GM19238 (cell line): ENCODE measurements at regions not wholly inside any gene's neighbourhood (a gene's known extent, or its start where the extent isn't known, plus 50 kb on each side); places are given as distances from the start of the nearest gene placed in this dataset.
"Not testable (repeated sequence)": the region's sequence is repeated elsewhere in the genome, so short reads cannot be mapped to it uniquely, and the experiment has no call there.

Source experiments
- DNase-seq: peaks from one replicate; pipeline ENCODE4 v3.0.0; 2011; ENCODE audit warnings: low spot score; ENCODE audit not compliant: insufficient read length

GRCh38 chr10:107557916-107558315 lies 393.4 kb upstream of the SORCS1 start:
- no peak for DNase-seq

DNA sequence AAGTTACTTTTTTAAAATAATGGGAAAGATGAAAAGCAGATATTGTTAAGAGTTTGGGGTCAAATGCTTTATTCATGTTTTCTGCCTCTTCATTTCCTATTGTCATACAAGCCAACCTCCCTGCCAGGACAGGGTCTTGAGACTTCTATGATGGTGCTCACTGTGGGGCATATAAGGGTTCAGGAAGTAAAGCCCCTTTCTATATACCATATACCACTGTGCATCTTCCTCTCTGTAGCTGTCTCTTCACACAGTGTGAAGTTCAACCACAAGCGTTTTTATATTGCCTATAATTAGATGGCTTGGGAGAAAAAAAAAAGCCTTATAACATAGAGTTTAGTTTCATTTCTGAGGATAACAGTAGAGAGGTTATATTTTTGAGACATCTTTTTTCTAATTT lies 389.8 kb upstream of the SORCS1 start:
- no peak for DNase-seq

DNA sequence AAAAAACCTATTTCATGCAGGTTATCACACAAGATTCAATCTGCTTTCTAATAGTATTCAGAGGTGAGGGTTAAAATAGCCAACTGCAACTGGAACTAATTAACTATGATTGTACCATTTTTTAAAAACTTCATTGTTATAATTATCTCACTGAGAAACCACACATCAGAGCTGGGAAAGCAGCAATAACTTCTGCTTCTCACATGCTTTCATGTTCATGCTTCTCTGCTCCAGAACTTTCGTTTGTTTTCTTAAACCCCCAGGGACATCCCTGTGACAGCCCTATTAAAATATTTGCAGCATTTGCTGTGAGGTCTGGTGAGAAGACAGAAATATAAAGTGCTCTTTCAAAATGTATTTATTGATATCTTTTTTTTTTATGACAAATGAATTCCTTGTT lies 389.0 kb upstream of the SORCS1 start:
- no peak for DNase-seq

DNA sequence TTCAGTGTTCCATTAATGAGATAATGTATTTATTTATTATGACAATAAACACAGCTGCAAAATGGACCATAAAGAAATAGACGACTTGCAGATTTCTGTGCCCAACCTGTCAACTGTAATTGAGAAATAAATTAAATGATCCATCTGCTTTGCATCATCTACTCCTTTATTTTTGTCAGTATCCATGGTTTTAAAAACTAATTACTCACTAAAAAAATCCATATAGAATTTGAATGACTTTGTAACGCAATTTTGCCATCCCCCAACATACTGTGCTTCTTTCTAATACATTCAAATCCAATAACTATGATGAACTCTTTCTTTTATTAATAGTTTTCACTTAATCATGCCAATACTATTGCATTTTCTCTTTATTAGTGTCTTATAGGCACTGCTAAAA lies 388.5 kb upstream of the SORCS1 start:
- DNase-seq, result no peak

DNA sequence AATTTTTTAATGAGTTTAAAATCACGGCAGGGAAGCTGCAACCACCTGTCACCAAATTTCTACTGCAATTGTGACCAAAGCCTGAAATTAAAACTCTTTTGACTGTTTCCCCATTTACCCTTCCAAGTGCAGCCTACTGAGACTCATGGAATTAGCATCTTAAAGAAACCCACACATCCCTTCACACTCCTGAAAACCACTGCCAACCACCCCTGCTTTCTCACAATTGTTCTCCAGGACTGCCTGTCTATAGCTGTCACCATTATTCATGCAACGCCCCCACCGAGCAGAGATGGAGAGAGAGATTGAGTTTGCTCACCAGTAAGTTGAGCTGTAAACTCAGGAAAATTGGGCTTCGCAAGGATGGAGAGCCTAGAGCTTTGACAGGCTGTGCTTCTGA lies 383.8 kb upstream of the SORCS1 start:
- DNase-seq, result no peak

- no peak for DNase-seq
Measured at GRCh38 chr10:107546986-107547385, 382.5 kb upstream of the SORCS1 start.

DNA sequence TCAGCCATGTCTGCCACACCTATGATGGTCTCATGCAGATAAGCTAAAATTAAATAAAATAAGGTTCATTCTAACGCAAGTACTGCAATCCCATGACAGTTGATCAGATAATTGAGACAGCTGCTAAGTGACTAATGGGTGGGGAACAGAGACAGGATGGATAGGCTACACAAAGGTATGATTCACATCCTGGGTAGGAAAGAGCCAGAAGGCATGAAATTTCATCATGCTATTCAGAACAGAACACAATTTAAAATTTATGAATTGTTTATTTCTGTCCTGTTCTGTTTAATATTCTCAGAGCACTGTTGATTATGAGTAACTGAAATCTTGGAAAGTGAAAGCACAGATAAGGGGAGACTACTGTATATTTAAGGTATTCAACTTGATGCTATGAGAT lies 381.8 kb upstream of the SORCS1 start:
- DNase-seq, result no peak

GRCh38 chr10:107545717-107546116 lies 381.2 kb upstream of the SORCS1 start:
- DNase-seq, result no peak

DNA sequence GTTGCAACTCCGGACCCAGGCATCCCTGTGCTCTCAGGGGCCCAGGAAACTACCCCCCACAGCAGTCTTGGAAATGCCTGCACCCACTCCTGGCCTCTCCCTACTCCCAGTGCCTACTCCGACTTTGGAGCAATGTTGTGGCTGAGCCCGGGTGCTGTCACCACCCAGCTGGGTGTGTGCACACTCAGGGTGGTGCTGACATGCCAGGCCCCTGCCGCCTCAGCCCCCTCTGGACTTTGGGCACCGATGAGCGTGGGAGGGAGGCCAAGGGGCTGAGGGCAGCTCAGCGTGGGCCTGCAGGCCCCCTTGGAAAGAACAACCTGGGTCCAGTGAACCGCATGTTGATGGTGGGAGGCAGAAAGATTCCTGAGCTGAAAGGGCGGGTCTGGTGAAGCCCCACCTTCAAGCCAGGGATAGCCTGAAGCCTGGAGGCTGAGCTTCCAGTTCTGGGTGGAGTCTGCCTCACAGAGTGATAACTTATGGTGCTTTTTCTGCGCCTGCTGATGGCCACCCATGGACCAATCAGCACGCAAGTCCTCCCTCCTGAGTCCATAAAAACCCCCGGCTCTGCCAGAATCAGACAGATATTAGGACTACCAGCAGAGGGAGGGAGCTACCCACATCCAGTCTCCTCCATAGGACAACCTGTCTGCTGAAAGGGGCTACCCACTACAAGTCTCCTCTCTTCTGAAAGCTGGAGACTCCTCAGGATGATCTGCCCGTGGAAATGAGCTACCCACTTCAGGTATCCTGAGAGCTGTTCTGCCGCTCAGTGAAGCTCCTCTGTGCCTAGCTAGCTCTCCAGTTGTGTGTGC lies 380.4 kb upstream of the SORCS1 start:
- DNase-seq, result no peak

DNA sequence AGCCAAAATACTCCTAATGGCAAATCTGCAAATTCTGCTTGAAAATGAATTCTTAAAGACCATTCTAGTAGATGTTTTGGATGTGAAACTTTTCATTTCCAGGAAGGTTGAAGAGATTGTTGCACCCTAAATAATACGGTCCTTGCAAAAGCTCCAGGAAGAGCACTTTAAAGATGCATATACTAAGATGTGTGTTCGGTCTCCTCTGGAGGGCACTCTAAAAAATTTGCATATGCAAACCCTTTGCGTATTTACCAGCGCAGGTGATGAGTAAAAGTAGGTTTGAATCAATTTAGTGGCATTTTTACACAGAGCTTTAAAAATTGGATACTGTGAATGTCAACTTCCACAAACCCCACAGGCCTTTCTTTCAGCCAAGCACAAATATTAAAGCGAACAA lies 378.1 kb upstream of the SORCS1 start:
- DNase-seq, result no peak

- DNase-seq, result no peak
Measured at GRCh38 chr10:107542016-107542415, 377.5 kb upstream of the SORCS1 start.

DNA sequence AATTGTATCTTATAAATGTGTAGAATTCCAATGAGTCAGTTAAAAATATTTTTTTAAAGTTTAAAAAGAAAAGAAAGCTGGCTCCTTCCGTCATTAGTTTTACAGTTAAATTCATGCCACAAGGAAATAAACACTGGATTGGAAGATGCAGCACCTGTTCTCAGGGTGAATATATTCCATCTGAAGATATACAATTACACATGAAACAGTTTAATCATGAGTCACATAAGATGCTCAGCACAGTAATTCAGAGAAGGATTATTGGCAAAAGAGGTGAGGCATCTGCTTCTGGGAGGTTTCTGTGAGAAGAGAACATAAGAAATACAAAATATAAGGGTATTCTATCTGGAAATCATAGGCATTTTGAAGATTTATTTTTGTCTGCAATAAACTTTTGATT lies 376.5 kb upstream of the SORCS1 start:
- DNase-seq, result no peak

DNA sequence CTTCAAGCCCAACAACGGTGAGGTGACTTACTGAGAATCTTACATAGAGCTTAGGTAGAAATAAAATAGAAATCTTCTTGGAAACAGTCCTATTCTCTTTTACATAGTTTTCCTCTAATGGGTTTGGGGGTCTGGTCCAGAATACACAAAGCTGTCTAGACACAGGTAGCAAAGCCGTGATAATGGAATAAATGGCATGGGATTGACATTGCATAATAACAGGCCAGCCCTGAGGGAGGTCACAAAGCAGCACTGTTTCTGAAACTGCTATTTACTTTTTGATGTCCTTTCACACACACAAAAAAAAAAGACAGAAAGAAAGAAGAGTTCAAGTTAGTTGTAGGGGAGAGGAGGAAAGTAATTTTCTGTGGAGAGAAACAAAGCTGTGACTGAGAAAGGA lies 364.8 kb upstream of the SORCS1 start:
- DNase-seq, result no peak

GRCh38 chr10:107520348-107520747 lies 355.8 kb upstream of the SORCS1 start:
- no peak for DNase-seq

- no peak for DNase-seq
Measured at GRCh38 chr10:107517811-107518210, 353.3 kb upstream of the SORCS1 start.

DNA sequence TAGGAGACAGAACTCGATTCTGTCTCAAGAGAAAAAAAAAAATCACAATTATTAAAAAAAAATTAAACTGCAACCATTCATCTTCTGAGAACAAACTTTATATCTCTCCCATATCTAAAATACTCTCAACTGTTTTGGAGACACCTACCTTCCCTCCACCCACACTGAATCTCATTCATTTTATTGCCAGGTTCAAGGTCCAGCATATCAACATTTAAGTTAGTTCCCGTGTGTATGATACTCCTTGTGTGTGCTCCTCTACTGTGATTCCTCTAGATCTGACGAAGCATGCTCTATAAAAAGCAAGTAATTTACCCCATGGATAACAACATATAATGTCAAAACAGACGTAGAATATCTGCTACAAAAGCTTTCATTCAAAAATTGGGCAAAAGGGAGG lies 351.8 kb upstream of the SORCS1 start:
- no peak for DNase-seq

DNA sequence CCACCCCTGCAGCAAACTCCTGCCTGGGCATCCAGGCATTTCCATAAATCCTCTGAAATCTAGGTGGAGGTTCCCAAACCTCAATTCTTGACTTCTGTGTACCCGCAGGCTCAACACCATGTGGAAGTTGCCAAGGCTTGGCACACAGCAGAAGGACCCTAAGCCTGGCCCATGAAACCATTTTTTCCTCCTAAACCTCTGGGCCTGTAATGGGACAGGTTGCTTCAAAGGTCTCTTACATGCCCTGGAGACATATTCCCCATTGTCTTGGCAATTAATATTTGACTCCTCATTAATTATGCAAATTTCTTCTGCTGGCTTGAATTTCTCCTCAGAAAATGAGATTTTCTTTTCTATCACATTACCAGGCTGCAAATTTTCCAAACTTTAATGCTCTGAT lies 339.5 kb upstream of the SORCS1 start:
- not testable (repeated sequence) for DNase-seq

DNA sequence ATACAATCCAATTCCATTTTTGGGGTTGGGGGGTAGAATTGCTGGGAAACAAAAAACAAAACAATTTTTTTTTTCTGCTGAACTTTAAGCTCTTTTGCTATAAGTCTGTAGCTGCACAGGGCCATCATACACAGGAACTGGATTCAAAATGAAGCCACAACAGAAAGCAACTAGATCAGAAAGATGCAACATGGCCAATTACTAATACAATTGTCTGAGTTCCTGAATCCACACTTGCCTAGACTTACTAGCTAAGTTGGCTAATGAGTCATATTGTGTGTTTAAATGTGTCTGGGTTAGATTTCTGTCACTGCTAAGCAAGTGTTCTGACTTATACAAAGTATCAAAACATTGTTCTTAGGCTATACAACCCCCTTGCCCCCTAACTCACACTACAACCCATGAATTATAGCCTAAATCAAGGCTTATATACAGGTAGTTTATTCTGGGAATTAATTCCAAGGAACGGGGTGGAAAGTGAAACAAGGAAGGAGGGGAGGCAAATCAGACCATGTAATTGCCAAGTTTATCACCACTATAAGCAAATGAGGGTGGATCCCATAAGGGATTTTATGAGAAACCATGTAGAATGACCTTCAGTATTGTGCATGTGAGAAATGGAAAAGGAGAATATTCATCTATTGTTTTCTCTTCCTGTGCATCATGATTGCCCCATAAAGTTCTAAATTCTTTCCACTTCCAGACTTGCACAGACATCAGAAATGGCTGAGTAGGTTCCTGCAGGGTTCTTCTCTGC lies 337.9 kb upstream of the SORCS1 start:
- no peak for DNase-seq

DNA sequence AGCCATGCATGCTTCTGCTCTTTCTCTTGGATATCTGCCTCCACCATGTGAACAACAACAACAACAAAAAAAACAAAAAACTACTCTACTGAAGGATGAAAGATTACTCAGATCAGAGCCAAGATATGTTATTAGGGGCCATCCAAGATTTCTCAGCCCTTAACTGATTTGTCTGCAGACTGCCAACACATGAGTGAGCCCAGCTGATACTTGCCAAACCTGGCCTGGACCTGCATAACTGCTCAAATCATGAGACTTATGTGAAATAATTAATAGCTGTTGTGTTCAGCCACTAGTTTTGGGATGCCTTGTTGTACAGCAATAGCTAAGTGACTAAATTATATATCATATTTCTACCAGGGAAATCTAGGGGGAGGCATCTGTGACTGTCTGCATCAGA lies 334.5 kb upstream of the SORCS1 start:
- no peak for DNase-seq

DNA sequence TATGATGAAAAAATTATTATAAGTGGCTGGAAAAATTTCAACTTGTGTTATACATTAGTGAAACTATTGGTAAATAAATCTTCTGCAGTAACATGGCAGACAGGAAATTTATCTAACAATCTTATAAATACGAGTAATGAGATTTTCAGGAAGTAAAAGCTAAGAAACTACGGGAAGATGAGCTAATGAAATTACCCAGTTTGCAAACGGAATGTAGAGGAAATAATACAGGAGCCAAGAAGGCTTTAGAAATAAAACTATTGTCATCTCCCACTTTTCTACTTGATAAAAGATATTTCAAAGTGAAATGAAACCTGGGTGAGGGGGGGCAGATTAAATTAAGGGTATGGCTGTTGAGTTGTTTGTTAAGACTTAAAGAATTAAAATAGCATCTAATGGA lies 332.5 kb upstream of the SORCS1 start:
- DNase-seq, result no peak

- DNase-seq, result no peak
Measured at GRCh38 chr10:107496594-107496993, 332.1 kb upstream of the SORCS1 start.

- DNase-seq, result no peak
Measured at GRCh38 chr10:107492389-107492788, 327.9 kb upstream of the SORCS1 start.

GRCh38 chr10:107490389-107490788 lies 325.9 kb upstream of the SORCS1 start:
- no peak for DNase-seq
